Gastrocnemius medialis (tissue), 4 donors: ENCODE measurements at regions not wholly inside any gene's neighbourhood (a gene's known extent, or its start where the extent isn't known, plus 50 kb on each side); places are given as distances from the start of the nearest gene placed in this dataset.
"Not testable (repeated sequence)": the region's sequence is repeated elsewhere in the genome, so short reads cannot be mapped to it uniquely, and the experiment has no call there.

Experiments used
- POLR2A ChIP-seq, 2 donors: fragments of 450-650 bp; IDR thresholded peaks; one replicate each; pipeline ENCODE4 v1.6.1; 2017; ENCODE audit warnings: antibody characterized with exemption in 2 of 2, mild to moderate bottlenecking in 2 of 2, moderate library complexity in 2 of 2
- TF ChIP-seq, protein P1 (sequence below), 5 experiments: fragments of 450-650 bp in 3 of 5; fragments of 200-600 bp in 2 of 5; sonication (generic) in 2 of 5; IDR thresholded peaks in 4 of 5; conservative IDR thresholded peaks in 1 of 5; 1 replicate in 4 of 5; 2 replicates in 1 of 5; pipeline ENCODE4 v1.5.1; 2016 to 2019; ENCODE audit warnings: antibody characterized with exemption in 5 of 5, mild to moderate bottlenecking in 3 of 5, moderate library complexity in 3 of 5

DNA sequence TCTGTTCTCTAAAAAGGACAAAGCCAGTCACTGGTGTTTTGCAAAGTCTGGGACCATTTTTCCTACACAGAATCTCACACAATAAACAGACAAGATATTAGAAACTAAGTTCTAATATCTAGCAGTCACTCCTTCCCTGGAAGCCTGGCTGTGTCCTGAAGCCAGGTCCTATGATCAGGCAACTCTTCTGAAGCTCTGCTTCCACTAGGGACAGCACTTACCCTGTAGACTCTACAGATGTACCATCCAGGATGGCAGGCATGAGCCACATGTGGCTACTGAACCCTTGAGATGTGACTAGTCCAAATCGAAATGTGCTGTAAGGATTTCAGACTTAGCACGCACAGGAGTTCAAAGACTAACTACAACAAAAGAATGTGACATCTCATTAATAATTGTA is 130.1 kb upstream of the NBPF26 start:
- TF ChIP-seq, protein P1, sequence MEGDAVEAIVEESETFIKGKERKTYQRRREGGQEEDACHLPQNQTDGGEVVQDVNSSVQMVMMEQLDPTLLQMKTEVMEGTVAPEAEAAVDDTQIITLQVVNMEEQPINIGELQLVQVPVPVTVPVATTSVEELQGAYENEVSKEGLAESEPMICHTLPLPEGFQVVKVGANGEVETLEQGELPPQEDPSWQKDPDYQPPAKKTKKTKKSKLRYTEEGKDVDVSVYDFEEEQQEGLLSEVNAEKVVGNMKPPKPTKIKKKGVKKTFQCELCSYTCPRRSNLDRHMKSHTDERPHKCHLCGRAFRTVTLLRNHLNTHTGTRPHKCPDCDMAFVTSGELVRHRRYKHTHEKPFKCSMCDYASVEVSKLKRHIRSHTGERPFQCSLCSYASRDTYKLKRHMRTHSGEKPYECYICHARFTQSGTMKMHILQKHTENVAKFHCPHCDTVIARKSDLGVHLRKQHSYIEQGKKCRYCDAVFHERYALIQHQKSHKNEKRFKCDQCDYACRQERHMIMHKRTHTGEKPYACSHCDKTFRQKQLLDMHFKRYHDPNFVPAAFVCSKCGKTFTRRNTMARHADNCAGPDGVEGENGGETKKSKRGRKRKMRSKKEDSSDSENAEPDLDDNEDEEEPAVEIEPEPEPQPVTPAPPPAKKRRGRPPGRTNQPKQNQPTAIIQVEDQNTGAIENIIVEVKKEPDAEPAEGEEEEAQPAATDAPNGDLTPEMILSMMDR (IDR thresholded peaks at IDR 0.05 in 4 of 5, conservative IDR thresholded peaks at IDR 0.05 in 1 of 5) = not testable (repeated sequence)
- not testable (repeated sequence) for TF ChIP-seq POLR2A (IDR thresholded peaks at IDR 0.05)
